Trophoblast cell (in vitro differentiated cells and primary cell): ENCODE measurements at regions not wholly inside any gene's neighbourhood (a gene's known extent, or its start where the extent isn't known, plus 50 kb on each side); places are given as distances from the start of the nearest gene placed in this dataset.

Source experiments
- DNase-seq, 2 donors: peaks; one replicate each; pipeline ENCODE4 v3.0.0-alpha.2; 2016
- H2AFZ ChIP-seq: 2 replicates; pipeline ENCODE4 v1.6.1; 2013; ENCODE audit warnings: low read length, moderate library complexity, mild to moderate bottlenecking; ENCODE audit not compliant: insufficient read depth, poor library complexity
- H2AK5ac ChIP-seq: 2 replicates; pipeline ENCODE4 v1.6.1; 2013; ENCODE audit warnings: mild to moderate bottlenecking, low read length
- H2BK120ac ChIP-seq: 2 replicates; pipeline ENCODE4 v1.6.1; 2013; ENCODE audit warnings: low read length, mild to moderate bottlenecking, moderate library complexity; ENCODE audit not compliant: insufficient read depth, poor library complexity
- H2BK12ac ChIP-seq: 2 replicates; pipeline ENCODE4 v1.6.1; 2013; ENCODE audit warnings: mild to moderate bottlenecking, low read length, moderate library complexity
- H2BK5ac ChIP-seq: 2 replicates; pipeline ENCODE4 v1.6.1; 2013; ENCODE audit warnings: low read length, low read depth, moderate library complexity, mild to moderate bottlenecking; ENCODE audit not compliant: poor library complexity
- H3K14ac ChIP-seq: 2 replicates; pipeline ENCODE4 v1.6.1; 2013; ENCODE audit warnings: mild to moderate bottlenecking, low read length
- H3K18ac ChIP-seq: 2 replicates; pipeline ENCODE4 v1.6.1; 2013; ENCODE audit warnings: mild to moderate bottlenecking, low read length
- H3K23ac ChIP-seq: 2 replicates; pipeline ENCODE4 v1.6.1; 2013; ENCODE audit warnings: low read length
- H3K27ac ChIP-seq: 2 replicates; pipeline ENCODE4 v1.5.1; 2013; ENCODE audit warnings: low read depth, mild to moderate bottlenecking, inconsistent platforms, low read length, moderate library complexity
- H3K27me3 ChIP-seq: 2 replicates; pipeline ENCODE4 v1.6.1; 2013; ENCODE audit warnings: inconsistent platforms, mild to moderate bottlenecking, low read length, moderate library complexity; ENCODE audit not compliant: insufficient read depth
- H3K36me3 ChIP-seq, 2 experiments: 1 replicate in 1 of 2; 2 replicates in 1 of 2; pipeline ENCODE4 v1.6.1; 2013; ENCODE audit warnings: low read length in 2 of 2, mild to moderate bottlenecking in 2 of 2, moderate library complexity in 1 of 2; ENCODE audit not compliant: insufficient read depth in 2 of 2, control insufficient read depth in 1 of 2
- H3K4ac ChIP-seq: 2 replicates; pipeline ENCODE4 v1.6.1; 2013; ENCODE audit warnings: low read depth, mild to moderate bottlenecking, low read length, moderate library complexity
- H3K4me1 ChIP-seq, 2 experiments: 1 replicate in 1 of 2; 2 replicates in 1 of 2; pipeline ENCODE4 v1.6.1; 2013; ENCODE audit warnings: low read length in 2 of 2, mild to moderate bottlenecking in 2 of 2, moderate library complexity in 1 of 2; ENCODE audit not compliant: insufficient read depth in 2 of 2, control insufficient read depth in 1 of 2
- H3K4me2 ChIP-seq: 2 replicates; pipeline ENCODE4 v1.6.1; 2013; ENCODE audit warnings: inconsistent platforms, mild to moderate bottlenecking, low read length, moderate library complexity
- H3K4me3 ChIP-seq: 2 replicates; pipeline ENCODE4 v1.5.1; 2013; ENCODE audit warnings: mild to moderate bottlenecking, low read depth, low read length, inconsistent platforms
- H3K79me1 ChIP-seq: one replicate; pipeline ENCODE4 v1.6.1; 2013; ENCODE audit warnings: low read length
- H3K79me2 ChIP-seq: 2 replicates; pipeline ENCODE4 v1.6.1; 2013; ENCODE audit warnings: low read length, mild to moderate bottlenecking; ENCODE audit not compliant: control insufficient read depth, insufficient read depth, poor library complexity
- H3K9ac ChIP-seq: 2 replicates; pipeline ENCODE4 v1.6.1; 2013; ENCODE audit warnings: mild to moderate bottlenecking, low read length
- H3K9me3 ChIP-seq: 2 replicates; pipeline ENCODE4 v1.6.1; 2013; ENCODE audit warnings: low read depth, mild to moderate bottlenecking, control low read depth, inconsistent platforms, low read length; ENCODE audit not compliant: insufficient read depth
- H4K12ac ChIP-seq: 2 replicates; pipeline ENCODE4 v1.6.1; 2013; ENCODE audit warnings: low read depth, mild to moderate bottlenecking, low read length, moderate library complexity
- H4K8ac ChIP-seq: 2 replicates; pipeline ENCODE4 v1.6.1; 2013; ENCODE audit warnings: low read depth, mild to moderate bottlenecking, low read length, moderate library complexity
- H4K91ac ChIP-seq: one replicate; pipeline ENCODE4 v1.6.1; 2013; ENCODE audit warnings: low read depth, mild to moderate bottlenecking, low read length, moderate library complexity
- WGBS: extraction: QIAGEN DNeasy Blood & Tissue Kit; methylation state at CpG from one replicate; pipeline ENCODE4 v1.1.7; 2013; ENCODE audit warnings: missing lambda C conversion rate; ENCODE audit not compliant: insufficient read length, insufficient coverage; ENCODE audit errors: extremely low coverage; 5-methylcytosine and 5-hydroxymethylcytosine counted together

GRCh38 chr1:170367615-170368014, 164.4 kb upstream of the GORAB start:
- Histone ChIP-seq H3K4me3 (no peak overlapping the region), H3K18ac (no peak overlapping the region), H3K14ac (no peak overlapping the region), H3K4me1 (no peaks in the 10 kb centered on the region), H3K79me1 (no peaks in the 10 kb centered on the region), H3K79me2 (no peaks in the 10 kb centered on the region), H3K27me3 (no peaks in the 10 kb centered on the region), H3K9ac (no peak overlapping the region), H2BK5ac (no peak overlapping the region), H2BK120ac (no peak overlapping the region), H3K27ac (no peak overlapping the region), H3K4ac (no peak overlapping the region), H4K8ac (no peak overlapping the region), H2AK5ac (no peak overlapping the region), H2AFZ (no peak overlapping the region), H3K36me3 (no peaks in the 10 kb centered on the region), H2BK12ac (no peak overlapping the region), H3K23ac (no peak overlapping the region), H3K4me2 (no peak overlapping the region), H4K12ac (no peak overlapping the region), H3K9me3 (peaks cover 2% of the 10 kb centered on the region), H4K91ac (no peak overlapping the region)
- WGBS, result no CpG with 5 or more reads among the region's 3 CpGs
- DNase-seq, result no peak

DNA sequence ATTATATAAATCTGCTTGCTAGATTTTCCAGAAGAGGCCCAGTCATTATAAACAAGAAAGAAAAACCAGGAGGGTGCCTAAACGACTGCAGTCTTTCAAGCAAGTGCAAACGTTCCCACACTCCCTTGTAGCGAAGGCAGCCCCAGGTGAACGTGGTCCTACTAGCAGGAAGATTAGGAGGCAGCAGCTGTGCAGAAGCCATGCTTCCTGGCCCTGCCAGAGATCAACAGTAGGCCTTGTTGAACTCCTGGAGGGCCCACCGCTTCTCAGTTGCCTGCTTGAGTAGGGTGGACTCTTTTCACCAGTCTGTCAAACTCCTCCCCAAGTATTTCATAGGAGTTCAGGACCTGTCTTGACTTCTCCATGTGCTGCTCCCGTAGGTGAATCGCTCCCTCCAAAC, 163.0 kb upstream of the GORAB start:
- Histone ChIP-seq H3K27ac (no peak overlapping the region), H3K4ac (no peak overlapping the region), H3K4me3 (no peak overlapping the region), H3K79me2 (no peaks in the 10 kb centered on the region), H4K12ac (no peak overlapping the region), H3K18ac (no peak overlapping the region), H3K36me3 (no peaks in the 10 kb centered on the region), H3K27me3 (no peaks in the 10 kb centered on the region), H2BK5ac (no peak overlapping the region), H3K4me2 (no peak overlapping the region), H3K79me1 (no peaks in the 10 kb centered on the region), H3K9me3 (peaks cover 2% of the 10 kb centered on the region), H4K91ac (no peak overlapping the region), H2AFZ (no peak overlapping the region), H3K4me1 (no peaks in the 10 kb centered on the region), H2BK12ac (no peak overlapping the region), H3K14ac (no peak overlapping the region), H2AK5ac (no peak overlapping the region), H4K8ac (no peak overlapping the region), H3K23ac (no peak overlapping the region), H2BK120ac (no peak overlapping the region), H3K9ac (no peak overlapping the region)
- DNase-seq, result no peak
- WGBS, result no CpG with 5 or more reads among the region's 7 CpGs

DNA sequence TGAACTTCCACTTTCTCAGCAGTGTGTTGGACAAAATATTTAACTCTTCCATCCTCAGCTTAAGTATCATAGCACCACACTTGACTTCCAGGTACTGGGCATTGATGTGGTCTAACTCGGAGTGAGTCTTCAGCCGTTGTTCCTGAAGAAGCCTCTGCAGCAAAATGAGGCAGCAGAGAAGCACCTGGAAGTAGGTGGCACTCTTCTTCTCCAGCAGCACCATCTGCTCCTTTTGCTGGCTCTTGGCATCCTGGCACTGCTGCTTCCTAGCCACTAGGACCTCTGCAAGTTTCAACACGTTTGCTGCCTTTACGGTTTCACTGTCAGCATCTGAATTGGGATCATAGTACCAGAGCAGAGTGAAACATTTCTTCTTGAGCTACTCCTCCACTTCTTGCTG, 162.5 kb upstream of the GORAB start:
- WGBS, result no CpG with 5 or more reads among the region's 4 CpGs
- H3K79me2 ChIP-seq, result no peaks in the 10 kb centered on the region

DNA sequence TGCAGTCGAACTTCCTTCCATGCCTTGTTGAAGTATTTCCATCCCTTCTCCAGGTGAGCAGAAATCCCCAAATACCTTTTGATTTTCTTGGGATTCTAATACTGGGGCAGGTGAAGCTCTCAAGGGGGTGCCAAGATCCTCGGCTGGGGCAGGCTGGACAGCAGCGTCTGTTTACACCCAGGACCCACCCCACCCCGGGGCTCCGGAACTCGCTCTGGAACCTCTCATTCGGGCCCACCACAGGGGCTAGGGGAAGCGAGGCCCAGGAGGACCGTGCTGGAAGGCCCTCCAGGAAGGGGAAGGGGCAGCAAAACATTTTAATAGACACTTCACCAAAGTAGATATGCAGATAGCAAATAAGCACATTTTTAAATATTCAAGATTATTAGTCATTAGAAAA, 161.9 kb upstream of the GORAB start:
- Histone ChIP-seq H3K9me3 (peaks cover 2% of the 10 kb centered on the region), H4K12ac (no peak overlapping the region), H3K27ac (no peak overlapping the region), H3K9ac (no peak overlapping the region), H2BK120ac (no peak overlapping the region), H2BK12ac (no peak overlapping the region), H3K79me2 (no peaks in the 10 kb centered on the region), H2AK5ac (no peak overlapping the region), H3K36me3 (no peaks in the 10 kb centered on the region), H3K4ac (no peak overlapping the region), H2BK5ac (no peak overlapping the region), H3K4me3 (no peak overlapping the region), H3K23ac (no peak overlapping the region), H4K8ac (no peak overlapping the region), H4K91ac (no peak overlapping the region), H3K79me1 (no peaks in the 10 kb centered on the region), H3K4me1 (no peaks in the 10 kb centered on the region), H3K18ac (no peak overlapping the region), H3K4me2 (no peak overlapping the region), H2AFZ (no peak overlapping the region), H3K14ac (no peak overlapping the region), H3K27me3 (no peaks in the 10 kb centered on the region)
- no CpG with 5 or more reads among the region's 9 CpGs for WGBS
- DNase-seq, result no peak

More for the DNA sequence above, 162.5 kb upstream of the GORAB start:
- no peaks in the 10 kb centered on the region for H3K27me3 ChIP-seq
- no peak overlapping the region for H3K27ac ChIP-seq
- H3K14ac ChIP-seq, result no peak overlapping the region
- H2BK5ac ChIP-seq, result no peak overlapping the region
- no peak overlapping the region for H4K8ac ChIP-seq
- H3K18ac ChIP-seq, result no peak overlapping the region
- H3K23ac ChIP-seq, result no peak overlapping the region
- H2BK120ac ChIP-seq, result no peak overlapping the region
- H2BK12ac ChIP-seq, result no peak overlapping the region
- no peak overlapping the region for H3K4ac ChIP-seq
- no peak overlapping the region for H2AK5ac ChIP-seq
- no peak overlapping the region for H3K4me3 ChIP-seq
- H2AFZ ChIP-seq, result no peak overlapping the region
- no peak overlapping the region for H3K9ac ChIP-seq
- H3K79me1 ChIP-seq, result no peaks in the 10 kb centered on the region
- no peak overlapping the region for H3K4me2 ChIP-seq
- H4K12ac ChIP-seq, result no peak overlapping the region
- no peak for DNase-seq
- peaks cover 2% of the 10 kb centered on the region for H3K9me3 ChIP-seq
- H3K36me3 ChIP-seq, result no peaks in the 10 kb centered on the region
- no peak overlapping the region for H4K91ac ChIP-seq
- H3K4me1 ChIP-seq, result no peaks in the 10 kb centered on the region
